SK-N-MC (cell line): ENCODE measurements at regions not wholly inside any gene's neighbourhood (a gene's known extent, or its start where the extent isn't known, plus 50 kb on each side); places are given as distances from the start of the nearest gene placed in this dataset.

Experiments
- EZH2 ChIP-seq: fragments of 200-600 bp; sonication (generic); IDR thresholded peaks from one replicate; pipeline ENCODE4 v1.6.1; 2017; ENCODE audit warnings: antibody characterized with exemption
- POLR2AphosphoS5 ChIP-seq: IDR thresholded peaks from 2 replicates; pipeline ENCODE4 v1.6.1; 2012; ENCODE audit warnings: mild to moderate bottlenecking, low read depth, low read length, borderline replicate concordance

DNA sequence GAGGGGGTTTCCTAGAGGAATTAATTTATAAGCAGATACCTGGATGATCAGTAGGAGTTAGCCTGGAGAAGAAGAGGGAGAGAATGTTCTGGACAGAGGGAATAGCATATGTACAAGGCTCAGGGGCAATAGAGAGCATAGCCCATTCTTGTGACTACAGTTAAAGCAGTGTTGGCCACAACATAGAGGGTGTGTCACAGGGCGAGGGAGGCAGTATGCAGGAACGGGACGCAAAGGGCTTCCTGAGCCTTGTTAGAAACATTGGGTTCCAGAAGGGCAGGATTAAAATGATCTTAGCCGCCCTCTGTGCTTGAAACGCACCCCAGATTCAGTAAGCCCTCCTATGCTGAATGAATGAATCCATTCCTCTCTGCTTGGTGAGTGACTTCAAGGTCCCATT, 142.2 kb upstream of the PWP1 start:
- TF ChIP-seq EZH2 (no peak), POLR2AphosphoS5 (no peak)
